ENCODE measurements at regions not wholly inside any gene's neighbourhood (a gene's known extent, or its start where the extent isn't known, plus 50 kb on each side); places are given as distances from the start of the nearest gene placed in this dataset.

GRCh38 chr18:4906856-4907255, 290.2 kb downstream of the AKAIN1 start:
- H3K9me2 ChIP-seq (ENCODE audit: insufficient read depth, low read length) = no peaks in the 10 kb centered on the region
- H2AFZ ChIP-seq (ENCODE audit: low read depth, low read length) = no peak overlapping the region
- H3K79me2 ChIP-seq (replicated peaks; ENCODE audit: insufficient read depth, low read length) = no peaks in the 10 kb centered on the region
- TF ChIP-seq MXI1 (conservative IDR thresholded peaks at IDR 0.05; ENCODE audit: poor library complexity, severe bottlenecking) (no peak), CTCF (IDR thresholded peaks at IDR 0.05; ENCODE audit: poor library complexity, severe bottlenecking) (no peak), RAD21 (conservative IDR thresholded peaks at IDR 0.05) (no peak), EZH2 (IDR thresholded peaks at IDR 0.05; ENCODE audit: borderline replicate concordance, insufficient read depth, low read length, poor library complexity, severe bottlenecking) (no peak), SMC3 (conservative IDR thresholded peaks at IDR 0.05; ENCODE audit: poor library complexity) (no peak), EP300 (conservative IDR thresholded peaks at IDR 0.05; ENCODE audit: poor library complexity, severe bottlenecking) (no peak), TAF1 (IDR thresholded peaks at IDR 0.05; ENCODE audit: low read depth) (no peak), REST (IDR thresholded peaks at IDR 0.05; ENCODE audit: borderline replicate concordance) (no peak), POLR2AphosphoS5 (IDR thresholded peaks at IDR 0.05) (no peak)
- H3K9ac ChIP-seq (ENCODE audit: low read length) = no peak overlapping the region
- H3K9me3 ChIP-seq (ENCODE audit: low read length) = no peaks in the 10 kb centered on the region
- H3K27me3 ChIP-seq (ENCODE audit: insufficient read depth, low read depth, low read length) = no peaks in the 10 kb centered on the region
- H3K36me3 ChIP-seq (ENCODE audit: insufficient read depth, low read length) = no peaks in the 10 kb centered on the region
- H3F3A ChIP-seq (ENCODE audit: insufficient read depth, low read length, poor library complexity, severe bottlenecking) = no peaks in the 10 kb centered on the region
- no peak overlapping the region for H3K4me3 ChIP-seq (ENCODE audit: low read length)
- no peak overlapping the region for H3K27ac ChIP-seq (ENCODE audit: low read length)
- H4K20me1 ChIP-seq (ENCODE audit: insufficient read depth) = no peaks in the 10 kb centered on the region
- H3K4me2 ChIP-seq (ENCODE audit: low read length) = no peak overlapping the region

GRCh38 chr18:4888251-4889040, 308.6 kb downstream of the AKAIN1 start:
- TF ChIP-seq CTCF (IDR thresholded peaks at IDR 0.05; ENCODE audit: poor library complexity, severe bottlenecking) (no peak), POLR2AphosphoS5 (IDR thresholded peaks at IDR 0.05) (no peak), REST (IDR thresholded peaks at IDR 0.05; ENCODE audit: borderline replicate concordance) (no peak), MXI1 (conservative IDR thresholded peaks at IDR 0.05; ENCODE audit: poor library complexity, severe bottlenecking) (no peak), EZH2 (IDR thresholded peaks at IDR 0.05; ENCODE audit: borderline replicate concordance, insufficient read depth, low read length, poor library complexity, severe bottlenecking) (no peak), TAF1 (IDR thresholded peaks at IDR 0.05; ENCODE audit: low read depth) (no peak), SMC3 (conservative IDR thresholded peaks at IDR 0.05; ENCODE audit: poor library complexity) (no peak), EP300 (conservative IDR thresholded peaks at IDR 0.05; ENCODE audit: poor library complexity, severe bottlenecking) (no peak), RAD21 (conservative IDR thresholded peaks at IDR 0.05) (no peak)
- no peaks in the 10 kb centered on the region for H3K9me2 ChIP-seq (ENCODE audit: insufficient read depth, low read length)

More at GRCh38 chr18:4888251-4889040, 308.6 kb downstream of the AKAIN1 start:
- Histone ChIP-seq H3K79me2 (replicated peaks; ENCODE audit: insufficient read depth, low read length) (no peaks in the 10 kb centered on the region), H3K9me3 (ENCODE audit: low read length) (no peaks in the 10 kb centered on the region), H3K9ac (ENCODE audit: low read length) (no peak overlapping the region), H3K4me3 (ENCODE audit: low read length) (no peak overlapping the region), H3K27me3 (ENCODE audit: insufficient read depth, low read depth, low read length) (no peaks in the 10 kb centered on the region), H3K27ac (ENCODE audit: low read length) (no peak overlapping the region), H3K4me2 (ENCODE audit: low read length) (no peak overlapping the region), H4K20me1 (ENCODE audit: insufficient read depth) (no peaks in the 10 kb centered on the region), H2AFZ (ENCODE audit: low read depth, low read length) (no peak overlapping the region), H3K36me3 (ENCODE audit: insufficient read depth, low read length) (no peaks in the 10 kb centered on the region), H3F3A (ENCODE audit: insufficient read depth, low read length, poor library complexity, severe bottlenecking) (no peaks in the 10 kb centered on the region)

Data from neural cell (in vitro differentiated cells).